GM21619 (cell line): ENCODE measurements at regions not wholly inside any gene's neighbourhood (a gene's known extent, or its start where the extent isn't known, plus 50 kb on each side); places are given as distances from the start of the nearest gene placed in this dataset.

ENCODE experiments used
- ATAC-seq: cut with Tn5 transposase; IDR thresholded peaks from one replicate; pipeline ENCODE4 v1.9.1; 2021; ENCODE audit not compliant: unreplicated experiment

GRCh38 chr7:32150039-32150438 lies 79.8 kb upstream of the PDE1C start:
- no peak for ATAC-seq

- ATAC-seq: no peak
Measured at GRCh38 chr7:32147546-32148268, 77.5 kb upstream of the PDE1C start.

- ATAC-seq: no peak
Measured at GRCh38 chr7:32145911-32146310, 75.7 kb upstream of the PDE1C start.

GRCh38 chr7:32144676-32145075 lies 74.5 kb upstream of the PDE1C start:
- no peak for ATAC-seq

GRCh38 chr7:32143301-32143700 lies 73.1 kb upstream of the PDE1C start:
- ATAC-seq: no peak

GRCh38 chr7:32142649-32143048 lies 72.4 kb upstream of the PDE1C start:
- ATAC-seq: no peak

- ATAC-seq: no peak
Measured at GRCh38 chr7:32140210-32140939, 70.2 kb upstream of the PDE1C start.

- no peak for ATAC-seq
Measured at GRCh38 chr7:32137059-32137458, 66.9 kb upstream of the PDE1C start.

GRCh38 chr7:32131091-32131490 lies 60.9 kb upstream of the PDE1C start:
- ATAC-seq: no peak

- ATAC-seq: no peak
Measured at GRCh38 chr7:32126843-32127242, 56.6 kb upstream of the PDE1C start.
